ENCODE measurements at regions not wholly inside any gene's neighbourhood (a gene's known extent, or its start where the extent isn't known, plus 50 kb on each side); places are given as distances from the start of the nearest gene placed in this dataset.

DNA sequence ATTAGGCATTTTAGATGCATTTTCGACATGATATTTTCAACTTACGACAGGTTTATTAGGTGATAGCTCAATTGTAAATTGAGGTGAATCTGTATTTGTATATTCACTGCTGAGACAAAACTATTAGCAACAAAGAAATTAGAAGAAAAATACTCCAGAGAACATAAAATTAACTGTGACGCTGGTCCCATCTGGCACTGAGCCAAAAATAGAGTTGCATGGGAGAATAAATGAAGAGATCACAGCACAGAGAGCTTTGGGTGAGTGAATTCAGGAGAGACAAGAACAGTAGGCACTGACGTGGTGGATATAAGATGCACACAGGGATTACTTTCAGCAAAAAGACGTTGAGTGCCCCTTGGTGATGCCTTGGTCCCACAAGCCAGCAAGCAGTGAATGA, 306.2 kb upstream of the RAB6C start:
- DNase-seq (ENCODE audit: low spot score): no peak
- H3K27ac ChIP-seq: no peak overlapping the region
- no peaks in the 10 kb centered on the region for H3K9me3 ChIP-seq
- TF ChIP-seq CTCF (IDR thresholded peaks at IDR 0.05): no peak
- no peak for TF ChIP-seq POLR2A (IDR thresholded peaks at IDR 0.05)
- no peak for TF ChIP-seq POLR2AphosphoS5 (IDR thresholded peaks at IDR 0.05)
- no peak overlapping the region for H3K4me3 ChIP-seq
- intact Hi-C loops (cut with DNase I): no loop called here
- 53% methylated on average over 5 of the region's 5 CpGs for WGBS
- no peaks in the 10 kb centered on the region for H3K4me1 ChIP-seq (replicated peaks)
- H3K27me3 ChIP-seq (replicated peaks; ENCODE audit: insufficient read depth): no peaks in the 10 kb centered on the region
- H3K36me3 ChIP-seq: no peaks in the 10 kb centered on the region

- Histone ChIP-seq H3K4me3 (no peak overlapping the region), H3K4me1 (replicated peaks) (no peaks in the 10 kb centered on the region), H3K27ac (no peak overlapping the region), H3K27me3 (replicated peaks; ENCODE audit: insufficient read depth) (no peaks in the 10 kb centered on the region), H3K9me3 (no peaks in the 10 kb centered on the region), H3K36me3 (no peaks in the 10 kb centered on the region)
- DNase-seq (ENCODE audit: low spot score): no peak
- WGBS: 48% methylated on average over 14 of the region's 14 CpGs
- TF ChIP-seq CTCF (IDR thresholded peaks at IDR 0.05) (no peak), POLR2AphosphoS5 (IDR thresholded peaks at IDR 0.05) (no peak), POLR2A (IDR thresholded peaks at IDR 0.05) (no peak)
- intact Hi-C loops (cut with DNase I): no loop called here
Observed at GRCh38 chr2:129673847-129674711, 305.4 kb upstream of the RAB6C start.

DNA sequence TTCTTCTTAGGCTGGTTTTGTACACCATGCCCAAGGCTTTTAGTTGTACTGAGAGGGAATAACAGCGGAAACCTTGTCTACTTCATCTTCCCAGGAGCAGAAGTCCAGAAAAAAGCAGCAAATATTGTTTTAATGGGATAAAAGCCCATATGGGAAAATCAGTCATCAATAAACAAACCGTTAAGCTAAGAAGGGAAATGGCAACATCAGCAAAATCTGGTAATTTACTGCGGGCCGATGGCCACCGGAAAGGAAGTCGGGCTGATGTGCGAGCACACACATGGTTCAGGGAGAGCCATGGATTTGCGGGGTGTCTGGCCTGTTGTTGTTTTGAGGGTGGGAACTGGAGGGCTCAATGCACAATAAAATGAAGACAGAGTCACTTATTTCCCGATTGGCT, 300.7 kb upstream of the RAB6C start:
- no peaks in the 10 kb centered on the region for H3K36me3 ChIP-seq
- intact Hi-C loops (cut with DNase I): no loop called here
- no peak overlapping the region for H3K4me3 ChIP-seq
- H3K27me3 ChIP-seq (replicated peaks; ENCODE audit: insufficient read depth): no peaks in the 10 kb centered on the region
- H3K27ac ChIP-seq: no peak overlapping the region
- no peaks in the 10 kb centered on the region for H3K9me3 ChIP-seq
- H3K4me1 ChIP-seq (replicated peaks): no peaks in the 10 kb centered on the region
- TF ChIP-seq POLR2AphosphoS5 (IDR thresholded peaks at IDR 0.05): no peak
- no peak for TF ChIP-seq CTCF (IDR thresholded peaks at IDR 0.05)
- TF ChIP-seq POLR2A (IDR thresholded peaks at IDR 0.05): no peak
- no peak for DNase-seq (ENCODE audit: low spot score)
- 81% methylated on average over 9 of the region's 9 CpGs for WGBS

GRCh38 chr2:129681788-129682187, 297.7 kb upstream of the RAB6C start:
- Histone ChIP-seq H3K4me1 (replicated peaks) (no peaks in the 10 kb centered on the region), H3K27ac (no peak overlapping the region), H3K9me3 (no peaks in the 10 kb centered on the region), H3K4me3 (no peak overlapping the region), H3K27me3 (replicated peaks; ENCODE audit: insufficient read depth) (no peaks in the 10 kb centered on the region), H3K36me3 (no peaks in the 10 kb centered on the region)
- WGBS: 61% methylated on average over 1 of the region's 1 CpG
- TF ChIP-seq CTCF (IDR thresholded peaks at IDR 0.05): no peak
- TF ChIP-seq POLR2A (IDR thresholded peaks at IDR 0.05): no peak
- no peak for TF ChIP-seq POLR2AphosphoS5 (IDR thresholded peaks at IDR 0.05)
- intact Hi-C loops (cut with DNase I): no loop called here
- DNase-seq (ENCODE audit: low spot score): no peak

Data from prostate gland (tissue), 2 donors.